GM19463 (cell line): ENCODE measurements at regions not wholly inside any gene's neighbourhood (a gene's known extent, or its start where the extent isn't known, plus 50 kb on each side); places are given as distances from the start of the nearest gene placed in this dataset.

Experiments used
- ATAC-seq: cut with Tn5 transposase; IDR thresholded peaks from one replicate; pipeline ENCODE4 v1.9.1; 2021; ENCODE audit warnings: mild to moderate bottlenecking, moderate library complexity; ENCODE audit not compliant: unreplicated experiment

- ATAC-seq = no peak
Measured at GRCh38 chr16:64657316-64658011, 464.4 kb downstream of the CDH11 start.

- no peak for ATAC-seq
Measured at GRCh38 chr16:64656471-64656870, 465.4 kb downstream of the CDH11 start.

GRCh38 chr16:64654178-64654577 lies 467.7 kb downstream of the CDH11 start:
- no peak for ATAC-seq

GRCh38 chr16:64648282-64648681 lies 473.6 kb downstream of the CDH11 start:
- ATAC-seq = no peak

- ATAC-seq = no peak
Measured at GRCh38 chr16:64641343-64641742, 480.5 kb downstream of the CDH11 start.

GRCh38 chr16:64638766-64639165 lies 483.1 kb downstream of the CDH11 start:
- no peak for ATAC-seq

GRCh38 chr16:64629622-64630021 lies 492.2 kb downstream of the CDH11 start:
- no peak for ATAC-seq

GRCh38 chr16:64627781-64628180 lies 494.1 kb downstream of the CDH11 start:
- ATAC-seq = no peak

- ATAC-seq = no peak
Measured at GRCh38 chr16:64627288-64627687, 494.6 kb downstream of the CDH11 start.

- ATAC-seq = no peak
Measured at GRCh38 chr16:64626776-64627175, 495.1 kb downstream of the CDH11 start.

- ATAC-seq = no peak
Measured at GRCh38 chr16:64621616-64622015, 500.2 kb downstream of the CDH11 start.

GRCh38 chr16:64617836-64618476 lies 503.9 kb downstream of the CDH11 start:
- ATAC-seq = no peak

- no peak for ATAC-seq
Measured at GRCh38 chr16:64615630-64616280, 506.1 kb downstream of the CDH11 start.

GRCh38 chr16:64596196-64596595 lies 525.7 kb downstream of the CDH11 start:
- no peak for ATAC-seq

- ATAC-seq = no peak
Measured at GRCh38 chr16:64590513-64590912, 531.4 kb downstream of the CDH11 start.

GRCh38 chr16:64589836-64590235 lies 532.0 kb downstream of the CDH11 start:
- no peak for ATAC-seq

- ATAC-seq = no peak
Measured at GRCh38 chr16:64586781-64587180, 535.1 kb downstream of the CDH11 start.

- no peak for ATAC-seq
Measured at GRCh38 chr16:64585367-64585766, 536.5 kb downstream of the CDH11 start.

GRCh38 chr16:64580558-64580957 lies 541.3 kb downstream of the CDH11 start:
- no peak for ATAC-seq

- ATAC-seq = no peak
Measured at GRCh38 chr16:64579712-64580111, 542.2 kb downstream of the CDH11 start.

- ATAC-seq = no peak
Measured at GRCh38 chr16:64545768-64546167, 576.1 kb downstream of the CDH11 start.

GRCh38 chr16:64544859-64545258 lies 577.0 kb downstream of the CDH11 start:
- no peak for ATAC-seq
